ENCODE measurements at regions not wholly inside any gene's neighbourhood (a gene's known extent, or its start where the extent isn't known, plus 50 kb on each side); places are given as distances from the start of the nearest gene placed in this dataset.

DNA sequence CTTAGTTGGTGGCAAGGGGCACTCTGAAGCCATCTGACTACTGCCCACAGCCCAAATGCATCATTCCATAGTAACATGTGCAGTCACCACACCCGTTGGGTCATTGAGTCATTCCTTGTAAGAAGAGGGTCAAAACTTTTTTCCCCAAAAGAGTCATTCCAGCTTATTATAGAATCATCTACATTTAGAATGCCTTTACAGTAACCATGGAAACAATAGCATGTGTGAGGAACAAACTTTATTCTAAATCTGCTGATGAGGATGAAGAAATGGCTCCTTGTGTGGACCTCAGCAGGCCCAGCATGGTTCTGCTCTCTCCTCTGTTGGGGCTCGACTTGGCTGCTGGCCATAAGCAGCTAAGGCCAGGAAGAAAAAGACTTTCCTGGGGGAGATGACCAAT is 111.2 kb upstream of the PTPRT start:
- TF ChIP-seq CTCF (IDR thresholded peaks at IDR 0.05; ENCODE audit: low read depth, low read length, missing control alignments) = no peak
- no peak for DNase-seq (ENCODE audit: extremely low read depth, low read depth)
- no peak overlapping the region for H3K4me3 ChIP-seq (replicated peaks; ENCODE audit: low read depth, low read length)

GRCh38 chr20:43295781-43296180 is 106.1 kb upstream of the PTPRT start:
- no peak for TF ChIP-seq CTCF (IDR thresholded peaks at IDR 0.05; ENCODE audit: low read depth, low read length, missing control alignments)
- no peak for DNase-seq (ENCODE audit: extremely low read depth, low read depth)
- H3K4me3 ChIP-seq (replicated peaks; ENCODE audit: low read depth, low read length) = no peak overlapping the region

DNA sequence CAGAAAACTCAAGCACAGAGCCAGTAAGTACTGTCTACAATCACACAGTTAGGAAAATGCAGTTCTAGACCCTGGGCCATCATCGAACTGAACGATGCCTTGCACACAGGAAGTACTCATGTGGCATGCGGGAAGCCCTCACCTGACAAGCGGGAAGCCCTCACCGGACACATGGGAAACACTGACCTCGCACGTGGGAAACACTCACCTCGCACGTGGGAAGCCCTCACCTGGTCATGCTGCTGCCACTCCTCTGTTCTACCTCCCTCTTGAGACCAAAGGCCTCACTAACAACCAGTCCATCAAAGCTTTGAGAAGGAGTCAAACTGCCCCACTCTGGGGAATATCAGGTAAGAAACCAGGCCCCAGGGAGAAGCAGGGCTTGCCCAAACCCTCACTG is 105.6 kb upstream of the PTPRT start:
- TF ChIP-seq CTCF (IDR thresholded peaks at IDR 0.05; ENCODE audit: low read depth, low read length, missing control alignments) = no peak
- DNase-seq (ENCODE audit: extremely low read depth, low read depth) = no peak
- H3K4me3 ChIP-seq (replicated peaks; ENCODE audit: low read depth, low read length) = no peak overlapping the region

DNA sequence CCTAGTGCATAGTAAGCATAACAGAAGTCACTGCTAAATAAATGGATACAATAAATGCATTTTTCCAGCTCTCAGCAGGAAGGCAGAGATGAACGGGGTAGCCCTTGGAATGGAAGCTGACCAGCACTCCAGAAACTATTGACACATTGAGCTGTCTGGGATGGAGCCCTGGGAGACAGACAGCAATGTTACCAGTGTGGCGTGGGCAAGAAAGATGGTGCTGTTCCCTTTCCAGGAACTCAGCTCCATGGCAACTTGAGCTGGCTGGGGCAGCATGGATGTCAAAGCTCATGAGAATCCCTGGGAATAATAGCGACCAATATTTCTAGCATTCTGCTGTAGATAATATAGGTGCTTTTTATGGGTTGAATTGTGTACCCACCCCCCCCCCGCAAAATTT is 104.3 kb upstream of the PTPRT start:
- DNase-seq (ENCODE audit: extremely low read depth, low read depth) = no peak
- no peak for TF ChIP-seq CTCF (IDR thresholded peaks at IDR 0.05; ENCODE audit: low read depth, low read length, missing control alignments)

GRCh38 chr20:43293068-43293786 is 103.5 kb upstream of the PTPRT start:
- H3K4me3 ChIP-seq (replicated peaks; ENCODE audit: low read depth, low read length) = no peak overlapping the region
- no peak for TF ChIP-seq CTCF (IDR thresholded peaks at IDR 0.05; ENCODE audit: low read depth, low read length, missing control alignments)
- no peak for DNase-seq (ENCODE audit: extremely low read depth, low read depth)

More for the DNA sequence above, 104.3 kb upstream of the PTPRT start:
- no peak overlapping the region for H3K4me3 ChIP-seq (replicated peaks; ENCODE audit: low read depth, low read length)

- no peak overlapping the region for H3K4me3 ChIP-seq (replicated peaks; ENCODE audit: low read depth, low read length)
- no peak for DNase-seq (ENCODE audit: extremely low read depth, low read depth)
- no peak for TF ChIP-seq CTCF (IDR thresholded peaks at IDR 0.05; ENCODE audit: low read depth, low read length, missing control alignments)
Observed at GRCh38 chr20:43292222-43292621, 102.5 kb upstream of the PTPRT start.

DNA sequence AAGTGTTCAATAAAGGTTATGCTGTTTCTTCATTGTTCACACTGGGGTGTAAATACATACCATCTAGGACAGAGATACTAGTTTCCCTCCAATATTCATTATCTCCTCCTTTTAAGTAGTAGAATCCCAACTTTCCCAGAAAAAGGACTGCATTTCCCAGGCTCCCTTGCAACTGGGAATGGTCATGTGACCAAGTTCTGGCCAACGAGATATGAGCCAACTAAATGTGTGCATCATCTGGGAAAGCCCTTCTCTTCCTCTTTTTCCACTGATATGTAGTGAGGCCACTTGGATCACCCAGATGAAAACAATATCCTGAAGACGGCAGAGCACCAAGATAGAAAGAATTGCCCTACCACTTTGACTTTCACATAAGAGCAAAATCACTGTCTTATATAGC is 97.9 kb upstream of the PTPRT start:
- no peak overlapping the region for H3K4me3 ChIP-seq (replicated peaks; ENCODE audit: low read depth, low read length)
- DNase-seq (ENCODE audit: extremely low read depth, low read depth) = no peak
- TF ChIP-seq CTCF (IDR thresholded peaks at IDR 0.05; ENCODE audit: low read depth, low read length, missing control alignments) = no peak
